A673 (cell line): ENCODE measurements at regions not wholly inside any gene's neighbourhood (a gene's known extent, or its start where the extent isn't known, plus 50 kb on each side); places are given as distances from the start of the nearest gene placed in this dataset.

Source experiments
- CTCF ChIP-seq: fragments of 300-800, 200-600 bp; sonication (generic); conservative IDR thresholded peaks from 2 replicates; pipeline ENCODE4 v1.5.1; 2017; ENCODE audit warnings: low read depth, mild to moderate bottlenecking, antibody characterized with exemption, low read length, moderate library complexity, mixed read lengths
- EZH2 ChIP-seq: fragments of 200-600 bp; sonication (generic); IDR thresholded peaks from 2 replicates; pipeline ENCODE4 v1.6.1; 2017; ENCODE audit warnings: borderline replicate concordance, low read depth, mild to moderate bottlenecking, mixed read lengths, antibody characterized with exemption, low read length; ENCODE audit not compliant: poor library complexity, severe bottlenecking

GRCh38 chr7:18132811-18133210 lies 105.2 kb upstream of the PRPS1L1 start:
- TF ChIP-seq CTCF (no peak), EZH2 (no peak)
